ENCODE measurements at regions not wholly inside any gene's neighbourhood (a gene's known extent, or its start where the extent isn't known, plus 50 kb on each side); places are given as distances from the start of the nearest gene placed in this dataset.

DNA sequence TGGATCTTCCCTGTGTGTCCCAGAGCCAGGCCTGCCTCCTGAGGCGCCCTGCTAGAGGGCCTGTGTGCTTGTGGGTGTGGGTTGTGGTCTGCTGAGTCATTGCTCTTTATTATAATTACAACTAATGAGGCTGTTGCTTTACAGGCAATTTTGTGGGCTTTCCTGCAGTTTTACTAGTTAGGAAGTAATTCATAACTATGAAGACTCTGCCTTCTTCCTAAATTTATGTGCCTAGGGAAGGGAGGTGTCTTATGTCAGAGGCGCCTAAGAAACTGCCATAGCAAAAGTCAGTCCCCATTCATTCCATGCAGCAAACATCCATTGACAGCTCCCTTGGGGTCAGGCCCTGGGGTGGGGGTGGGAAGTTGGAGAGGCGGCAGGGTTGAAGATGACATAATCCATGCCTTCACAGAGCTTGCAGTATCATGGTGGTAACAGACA lies 359.2 kb downstream of the IDS start:
- Histone ChIP-seq H3K27ac (no peak overlapping the region), H3K4me1 (no peaks in the 10 kb centered on the region), H3K9me3 (no peaks in the 10 kb centered on the region), H3K36me3 (no peaks in the 10 kb centered on the region), H3K27me3 (no peaks in the 10 kb centered on the region), H3K4me3 (no peak overlapping the region)
- intact Hi-C loops (cut with DNase I; ENCODE audit: low total_unique reads) (no loop called here), in situ Hi-C loops (cut with MboI; ENCODE audit: low sequenced_read_pairs in 4 of 4) (no loop called here)
- ATAC-seq: no peak
- no peak for DNase-seq
- TF ChIP-seq, protein P1, sequence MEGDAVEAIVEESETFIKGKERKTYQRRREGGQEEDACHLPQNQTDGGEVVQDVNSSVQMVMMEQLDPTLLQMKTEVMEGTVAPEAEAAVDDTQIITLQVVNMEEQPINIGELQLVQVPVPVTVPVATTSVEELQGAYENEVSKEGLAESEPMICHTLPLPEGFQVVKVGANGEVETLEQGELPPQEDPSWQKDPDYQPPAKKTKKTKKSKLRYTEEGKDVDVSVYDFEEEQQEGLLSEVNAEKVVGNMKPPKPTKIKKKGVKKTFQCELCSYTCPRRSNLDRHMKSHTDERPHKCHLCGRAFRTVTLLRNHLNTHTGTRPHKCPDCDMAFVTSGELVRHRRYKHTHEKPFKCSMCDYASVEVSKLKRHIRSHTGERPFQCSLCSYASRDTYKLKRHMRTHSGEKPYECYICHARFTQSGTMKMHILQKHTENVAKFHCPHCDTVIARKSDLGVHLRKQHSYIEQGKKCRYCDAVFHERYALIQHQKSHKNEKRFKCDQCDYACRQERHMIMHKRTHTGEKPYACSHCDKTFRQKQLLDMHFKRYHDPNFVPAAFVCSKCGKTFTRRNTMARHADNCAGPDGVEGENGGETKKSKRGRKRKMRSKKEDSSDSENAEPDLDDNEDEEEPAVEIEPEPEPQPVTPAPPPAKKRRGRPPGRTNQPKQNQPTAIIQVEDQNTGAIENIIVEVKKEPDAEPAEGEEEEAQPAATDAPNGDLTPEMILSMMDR (IDR thresholded peaks at IDR 0.05 in 4 of 5, conservative IDR thresholded peaks at IDR 0.05 in 1 of 5): no peak
- TF ChIP-seq POLR2A (IDR thresholded peaks at IDR 0.05): no peak

DNA sequence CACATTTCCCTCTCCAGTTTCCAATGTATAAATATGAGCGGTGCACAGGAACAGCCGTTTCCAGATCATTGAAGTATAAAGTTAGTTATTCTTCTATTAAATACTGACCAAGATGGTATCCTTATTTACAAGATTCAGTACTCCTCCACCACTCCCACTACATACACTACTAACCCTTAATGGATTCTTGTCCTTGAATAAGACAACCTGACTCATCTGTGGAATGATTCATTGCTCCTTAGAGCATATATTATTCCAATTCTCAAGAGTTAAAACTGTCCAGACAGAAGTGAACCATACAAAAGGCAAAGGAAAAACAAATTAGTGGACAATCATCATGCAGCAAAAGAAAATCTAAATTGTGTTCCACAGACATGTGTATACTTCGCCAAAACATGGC lies 373.3 kb downstream of the IDS start:
- ATAC-seq (no peak), DNase-seq (no peak)
- no peak for TF ChIP-seq POLR2A (IDR thresholded peaks at IDR 0.05)
- TF ChIP-seq, protein P1 (IDR thresholded peaks at IDR 0.05 in 4 of 5, conservative IDR thresholded peaks at IDR 0.05 in 1 of 5): no peak
- Histone ChIP-seq H3K36me3 (no peaks in the 10 kb centered on the region), H3K27ac (no peak overlapping the region), H3K27me3 (no peaks in the 10 kb centered on the region), H3K4me1 (no peaks in the 10 kb centered on the region), H3K9me3 (no peaks in the 10 kb centered on the region), H3K4me3 (no peak overlapping the region)
- intact Hi-C loops (cut with DNase I; ENCODE audit: low total_unique reads): no loop called here
- in situ Hi-C loops (cut with MboI; ENCODE audit: low sequenced_read_pairs in 4 of 4): no loop called here

DNA sequence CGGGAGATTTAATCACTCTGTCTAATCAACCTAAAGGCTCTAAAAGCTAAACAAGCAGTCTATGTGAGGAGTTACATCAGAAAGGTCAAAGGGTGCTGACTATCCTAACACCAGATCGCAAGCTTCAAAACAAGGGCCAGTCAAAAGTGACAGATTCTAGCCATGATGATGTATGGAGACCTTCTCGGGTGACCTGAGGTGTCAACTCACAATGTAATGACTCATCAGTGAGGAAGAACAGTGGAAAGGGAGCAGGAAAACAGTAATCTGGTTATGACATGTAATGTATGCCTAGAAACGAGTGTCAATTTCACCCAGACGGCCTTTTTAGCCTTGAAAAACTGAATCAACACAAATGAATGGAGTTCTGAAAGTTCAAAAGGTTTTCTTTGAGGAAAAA lies 375.3 kb downstream of the IDS start:
- in situ Hi-C loops (cut with MboI; ENCODE audit: low sequenced_read_pairs in 4 of 4) (no loop called here), intact Hi-C loops (cut with DNase I; ENCODE audit: low total_unique reads) (no loop called here)
- no peaks in the 10 kb centered on the region for H3K4me1 ChIP-seq
- no peak for ATAC-seq
- no peak overlapping the region for H3K27ac ChIP-seq
- H3K27me3 ChIP-seq: no peaks in the 10 kb centered on the region
- H3K36me3 ChIP-seq: no peaks in the 10 kb centered on the region
- TF ChIP-seq, protein P1 (IDR thresholded peaks at IDR 0.05 in 4 of 5, conservative IDR thresholded peaks at IDR 0.05 in 1 of 5): no peak
- TF ChIP-seq POLR2A (IDR thresholded peaks at IDR 0.05): no peak
- no peak for DNase-seq
- no peaks in the 10 kb centered on the region for H3K9me3 ChIP-seq
- no peak overlapping the region for H3K4me3 ChIP-seq

DNA sequence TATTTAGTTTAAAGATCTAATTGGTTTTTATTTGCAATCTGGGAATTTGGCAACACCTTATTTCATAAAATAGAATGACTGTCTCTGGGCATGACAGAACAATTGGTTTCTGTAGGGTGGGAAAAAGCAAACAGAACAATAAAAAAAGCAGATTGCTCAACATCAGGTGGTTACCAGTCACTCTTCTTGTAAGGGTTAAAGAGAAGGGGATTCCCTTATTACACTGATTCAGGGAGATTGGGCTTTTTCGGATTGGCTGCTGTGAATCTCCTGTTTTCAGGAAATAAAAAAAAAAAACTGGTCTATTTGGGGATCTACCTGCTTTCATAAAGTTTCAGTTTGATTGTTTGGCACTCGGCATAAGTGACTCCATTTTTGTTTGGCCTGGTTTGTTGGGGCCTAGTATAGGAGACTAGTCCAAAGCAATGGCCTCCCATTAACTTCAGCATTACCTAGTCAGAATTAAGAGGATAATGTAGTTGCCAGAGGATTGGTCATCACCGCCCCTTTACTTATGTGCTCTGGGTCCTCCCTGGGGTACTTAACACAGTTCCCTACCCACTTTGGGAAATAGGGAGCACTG lies 380.5 kb downstream of the IDS start:
- Histone ChIP-seq H3K9me3 (no peaks in the 10 kb centered on the region), H3K4me3 (no peak overlapping the region), H3K27ac (no peak overlapping the region), H3K27me3 (no peaks in the 10 kb centered on the region), H3K36me3 (no peaks in the 10 kb centered on the region), H3K4me1 (no peaks in the 10 kb centered on the region)
- intact Hi-C loops (cut with DNase I; ENCODE audit: low total_unique reads) (no loop called here), in situ Hi-C loops (cut with MboI; ENCODE audit: low sequenced_read_pairs in 4 of 4) (no loop called here)
- TF ChIP-seq, protein P1 (IDR thresholded peaks at IDR 0.05 in 4 of 5, conservative IDR thresholded peaks at IDR 0.05 in 1 of 5): no peak
- TF ChIP-seq POLR2A (IDR thresholded peaks at IDR 0.05): no peak
- ATAC-seq (no peak), DNase-seq (no peak)

Data from gastrocnemius medialis (tissue), 4 donors.